ENCODE measurements at regions not wholly inside any gene's neighbourhood (a gene's known extent, or its start where the extent isn't known, plus 50 kb on each side); places are given as distances from the start of the nearest gene placed in this dataset.

- no peak; the same call in 1 of the 2 replicates for TF ChIP-seq EGR2 (tag by site-specific recombination; IDR thresholded peaks at IDR 0.05; ENCODE audit: low read depth)
- TF ChIP-seq ZNF121 (tag by site-specific recombination; IDR thresholded peaks at IDR 0.05): peak; percentile 99
- peak; percentile 46 for TF ChIP-seq ZFHX2 (tag by site-specific recombination; conservative IDR thresholded peaks at IDR 0.05)
- peak; percentile 35; the same call in 1 of the 2 replicates for TF ChIP-seq ZEB2 (tag by site-specific recombination; IDR thresholded peaks at IDR 0.05)
- no peak for TF ChIP-seq KLF1 (tag by site-specific recombination; IDR thresholded peaks at IDR 0.05)
- TF ChIP-seq ZBTB17 (tag by site-specific recombination; IDR thresholded peaks at IDR 0.05): peak; percentile 59
- no peak for TF ChIP-seq PRDM2 (tag by site-specific recombination; IDR thresholded peaks at IDR 0.05; ENCODE audit: borderline replicate concordance)
- peak; percentile 30; the same call in 1 of the 2 replicates for TF ChIP-seq ZNF600 (tag by site-specific recombination; IDR thresholded peaks at IDR 0.05)
- 0 out of 2 replicates have a peak, but pooled peaks have one; percentile 49 for TF ChIP-seq ZNF423 (tag by site-specific recombination; IDR thresholded peaks at IDR 0.05)
- TF ChIP-seq GLIS1 (tag by site-specific recombination; IDR thresholded peaks at IDR 0.05): peak; percentile 48; the same call in 1 of the 2 replicates
- peak; percentile 60 for TF ChIP-seq IKZF3 (tag by site-specific recombination; IDR thresholded peaks at IDR 0.05)
- TF ChIP-seq ZNF561 (tag by site-specific recombination; IDR thresholded peaks at IDR 0.05; ENCODE audit: borderline replicate concordance): peak; percentile 84
- no peak for TF ChIP-seq ZNF335 (tag by site-specific recombination; conservative IDR thresholded peaks at IDR 0.05)
- peak; percentile 31; the same call in 1 of the 2 replicates for TF ChIP-seq OSR2 (tag by site-specific recombination; IDR thresholded peaks at IDR 0.05)
- no peak for TF ChIP-seq KLF7 (tag by site-specific recombination; IDR thresholded peaks at IDR 0.05; ENCODE audit: borderline replicate concordance)
- TF ChIP-seq ZNF791 (tag by site-specific recombination; IDR thresholded peaks at IDR 0.05): no peak
- peak; percentile 17; the same call in 1 of the 2 replicates for TF ChIP-seq ZNF518A (tag by site-specific recombination; conservative IDR thresholded peaks at IDR 0.05; ENCODE audit: low read depth)
- peak; percentile 98 for TF ChIP-seq ZIC2 (tag by site-specific recombination; IDR thresholded peaks at IDR 0.05)
- TF ChIP-seq PBX3 (CRISPR knock-in tag; IDR thresholded peaks at IDR 0.05): no peak
- TF ChIP-seq ZNF23 (tag by site-specific recombination; IDR thresholded peaks at IDR 0.05; ENCODE audit: borderline replicate concordance): no peak
- 0 out of 2 replicates have a peak, but pooled peaks have one; percentile 17 for TF ChIP-seq ZNF610 (tag by site-specific recombination; IDR thresholded peaks at IDR 0.05; ENCODE audit: borderline replicate concordance)
- TF ChIP-seq ZSCAN30 (tag by site-specific recombination; IDR thresholded peaks at IDR 0.05): peak; percentile 74
- TF ChIP-seq ZNF664 (tag by site-specific recombination; IDR thresholded peaks at IDR 0.05): peak; percentile 54; the same call in 1 of the 2 replicates
Measured at GRCh38 chr19:28292822-28293500, 920.0 kb downstream of the UQCRFS1 start (continued).
